Right lobe of liver (tissue), 4 donors: ENCODE measurements at regions not wholly inside any gene's neighbourhood (a gene's known extent, or its start where the extent isn't known, plus 50 kb on each side); places are given as distances from the start of the nearest gene placed in this dataset.

Experiments used
- POLR2A ChIP-seq: fragments of 450-650 bp; IDR thresholded peaks from one replicate; pipeline ENCODE4 v1.6.1; 2017; ENCODE audit warnings: antibody characterized with exemption, mild to moderate bottlenecking
- TF ChIP-seq, protein P1 (sequence below), 4 donors: fragments of 200-600 bp in 3 of 4; fragments of 450-650 bp in 1 of 4; IDR thresholded peaks; one replicate each; pipeline versions ENCODE4 v1.5.1 to v1.8.0; 2016 to 2022; ENCODE audit warnings: antibody characterized with exemption in 4 of 4, mild to moderate bottlenecking in 2 of 4
- donor health status: DM: no; HTN: no; CAD: no.
- donor health status: DM: no; HTN: no; CAD: no.
- donor health status: DM: no; HTN: yes; CAD: no.

DNA sequence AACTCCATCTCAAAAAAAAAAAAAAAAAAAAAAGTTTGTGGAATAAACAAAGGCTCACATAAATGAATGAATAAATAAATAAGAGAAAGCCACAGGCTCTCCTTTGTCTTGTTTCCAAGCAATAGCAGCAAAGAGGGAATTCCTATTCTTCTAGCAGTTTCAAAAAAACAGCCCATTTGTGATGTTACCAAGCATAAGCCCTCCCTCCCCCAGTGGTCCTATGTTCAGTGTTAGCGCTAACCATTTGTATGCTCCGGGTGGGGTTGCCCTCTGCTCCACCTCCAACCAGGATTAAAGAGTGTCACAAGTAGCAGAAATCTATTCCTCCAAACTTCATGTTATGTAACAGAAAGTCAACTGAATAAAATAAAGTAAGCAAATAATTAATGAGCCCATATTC lies 1215.0 kb upstream of the TENM4 start:
- no peak for TF ChIP-seq POLR2A
- TF ChIP-seq, protein P1, sequence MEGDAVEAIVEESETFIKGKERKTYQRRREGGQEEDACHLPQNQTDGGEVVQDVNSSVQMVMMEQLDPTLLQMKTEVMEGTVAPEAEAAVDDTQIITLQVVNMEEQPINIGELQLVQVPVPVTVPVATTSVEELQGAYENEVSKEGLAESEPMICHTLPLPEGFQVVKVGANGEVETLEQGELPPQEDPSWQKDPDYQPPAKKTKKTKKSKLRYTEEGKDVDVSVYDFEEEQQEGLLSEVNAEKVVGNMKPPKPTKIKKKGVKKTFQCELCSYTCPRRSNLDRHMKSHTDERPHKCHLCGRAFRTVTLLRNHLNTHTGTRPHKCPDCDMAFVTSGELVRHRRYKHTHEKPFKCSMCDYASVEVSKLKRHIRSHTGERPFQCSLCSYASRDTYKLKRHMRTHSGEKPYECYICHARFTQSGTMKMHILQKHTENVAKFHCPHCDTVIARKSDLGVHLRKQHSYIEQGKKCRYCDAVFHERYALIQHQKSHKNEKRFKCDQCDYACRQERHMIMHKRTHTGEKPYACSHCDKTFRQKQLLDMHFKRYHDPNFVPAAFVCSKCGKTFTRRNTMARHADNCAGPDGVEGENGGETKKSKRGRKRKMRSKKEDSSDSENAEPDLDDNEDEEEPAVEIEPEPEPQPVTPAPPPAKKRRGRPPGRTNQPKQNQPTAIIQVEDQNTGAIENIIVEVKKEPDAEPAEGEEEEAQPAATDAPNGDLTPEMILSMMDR (IDR thresholded peaks at IDR 0.05) = no peak
